Cerebellar cortex (tissue), 1 donor: ENCODE measurements at regions not wholly inside any gene's neighbourhood (a gene's known extent, or its start where the extent isn't known, plus 50 kb on each side); places are given as distances from the start of the nearest gene placed in this dataset.
"Not testable (repeated sequence)": the region's sequence is repeated elsewhere in the genome, so short reads cannot be mapped to it uniquely, and the experiment has no call there.

ENCODE experiments used
- DNase-seq: peaks from one replicate; pipeline ENCODE4 v3.0.0-alpha.2; 2015; ENCODE audit warnings: low spot score

GRCh38 chr20:40930561-40930960 lies 98.1 kb upstream of the TOP1 start:
- no peak for DNase-seq

GRCh38 chr20:40931410-40932044 lies 97.1 kb upstream of the TOP1 start:
- no peak for DNase-seq

- no peak for DNase-seq
Measured at GRCh38 chr20:40932436-40932835, 96.2 kb upstream of the TOP1 start.

- DNase-seq, result no peak
Measured at GRCh38 chr20:40933758-40934157, 94.9 kb upstream of the TOP1 start.

- DNase-seq, result no peak
Measured at GRCh38 chr20:40938020-40938419, 90.6 kb upstream of the TOP1 start.

GRCh38 chr20:40939667-40940066 lies 89.0 kb upstream of the TOP1 start:
- DNase-seq, result no peak

- no peak for DNase-seq
Measured at GRCh38 chr20:40941133-40941610, 87.5 kb upstream of the TOP1 start.

GRCh38 chr20:40942006-40942405 lies 86.6 kb upstream of the TOP1 start:
- no peak for DNase-seq

GRCh38 chr20:40942775-40943174 lies 85.8 kb upstream of the TOP1 start:
- DNase-seq, result no peak

- no peak for DNase-seq
Measured at GRCh38 chr20:40943591-40943990, 85.0 kb upstream of the TOP1 start.

- no peak for DNase-seq
Measured at GRCh38 chr20:40945189-40945588, 83.4 kb upstream of the TOP1 start.

GRCh38 chr20:40945754-40946450 lies 82.7 kb upstream of the TOP1 start:
- peak; percentile 38 for DNase-seq

GRCh38 chr20:40946451-40946850 lies 82.2 kb upstream of the TOP1 start:
- DNase-seq, result no peak

- DNase-seq, result no peak
Measured at GRCh38 chr20:40948465-40949267, 80.0 kb upstream of the TOP1 start.

GRCh38 chr20:40949346-40949745 lies 79.3 kb upstream of the TOP1 start:
- DNase-seq, result no peak

- no peak for DNase-seq
Measured at GRCh38 chr20:40952136-40952535, 76.5 kb upstream of the TOP1 start.

- DNase-seq, result no peak
Measured at GRCh38 chr20:40953416-40953815, 75.2 kb upstream of the TOP1 start.

- DNase-seq, result no peak
Measured at GRCh38 chr20:40953856-40954255, 74.8 kb upstream of the TOP1 start.

GRCh38 chr20:40954521-40955165 lies 74.0 kb upstream of the TOP1 start:
- no peak for DNase-seq

GRCh38 chr20:40955326-40955725 lies 73.3 kb upstream of the TOP1 start:
- no peak for DNase-seq

GRCh38 chr20:40955826-40956225 lies 72.8 kb upstream of the TOP1 start:
- DNase-seq, result not testable (repeated sequence)

- DNase-seq, result no peak
Measured at GRCh38 chr20:40956542-40957264, 71.9 kb upstream of the TOP1 start.
